IMR-90 (cell line): ENCODE measurements at regions not wholly inside any gene's neighbourhood (a gene's known extent, or its start where the extent isn't known, plus 50 kb on each side); places are given as distances from the start of the nearest gene placed in this dataset.

Experiments used
- ATAC-seq: fragments of 200-7000 bp; cut with Tn5 transposase; 2 replicates; pipeline ENCODE4 v1.9.1; 2020; ENCODE audit warnings: low read depth, mild to moderate bottlenecking, moderate library complexity
- BruUV-seq: library from RNA; stranded (reverse); fragments of 400-500 nt; replicated peaks from 2 replicates; lab custom pipeline; 2021; lab: Mats Ljungman, UMichigan
- CTCF ChIA-PET: fragments of 300-600 bp; formaldehyde crosslinking; extraction: SDS; loops from one replicate; lab custom pipeline; 2021; ENCODE audit warnings: antibody characterized with exemption; lab: Yijun Ruan, JAX
- POLR2A ChIA-PET: fragments of 300-600 bp; sonication (Branson Sonifier 250); formaldehyde crosslinking; loops from one replicate; lab custom pipeline; 2022; ENCODE audit warnings: antibody characterized with exemption; ENCODE audit not compliant: unreplicated experiment; lab: Charles Lee
- DNase-seq: peaks from one replicate; pipeline ENCODE4 v3.0.0; 2013
- H2AFZ ChIP-seq: replicated peaks from 2 replicates; pipeline ENCODE3; 2013; ENCODE audit warnings: low read length, mild to moderate bottlenecking; ENCODE audit not compliant: poor library complexity
- H2AK5ac ChIP-seq: 2 replicates; pipeline ENCODE4 v1.6.1; 2013; ENCODE audit warnings: low read depth, low read length, inconsistent platforms
- H2AK9ac ChIP-seq: replicated peaks from 2 replicates; pipeline ENCODE3; 2013; ENCODE audit warnings: mild to moderate bottlenecking, low read depth, low read length, moderate library complexity; ENCODE audit not compliant: poor library complexity
- H2BK120ac ChIP-seq: 2 replicates; pipeline ENCODE4 v1.6.1; 2013; ENCODE audit warnings: low read depth, low read length, inconsistent platforms
- H2BK15ac ChIP-seq: 3 replicates; pipeline ENCODE4 v1.6.1; 2013; ENCODE audit warnings: low read depth, low read length, inconsistent platforms
- H2BK20ac ChIP-seq: 2 replicates; pipeline ENCODE4 v1.6.1; 2013; ENCODE audit warnings: low read depth, mild to moderate bottlenecking, inconsistent platforms, low read length, moderate library complexity
- H2BK5ac ChIP-seq: 2 replicates; pipeline ENCODE4 v1.6.1; 2013; ENCODE audit warnings: mild to moderate bottlenecking, low read depth, low read length, inconsistent platforms; ENCODE audit not compliant: poor library complexity, severe bottlenecking
- H3K14ac ChIP-seq: replicated peaks from 2 replicates; pipeline ENCODE4 v1.6.1; 2013; ENCODE audit warnings: low read depth, low read length, inconsistent platforms
- H3K18ac ChIP-seq: 2 replicates; pipeline ENCODE4 v1.6.1; 2013; ENCODE audit warnings: low read depth, low read length, control low read depth
- H3K23ac ChIP-seq: 2 replicates; pipeline ENCODE4 v1.6.1; 2013; ENCODE audit warnings: low read depth, low read length, inconsistent platforms
- H3K27ac ChIP-seq: 2 replicates; pipeline ENCODE4 v1.5.1; 2013; ENCODE audit warnings: mild to moderate bottlenecking, control low read depth, low read length; ENCODE audit not compliant: insufficient read depth
- H3K27me3 ChIP-seq: 2 replicates; pipeline ENCODE4 v1.6.1; 2013; ENCODE audit warnings: low read length; ENCODE audit not compliant: control insufficient read depth, insufficient read depth
- H3K36me3 ChIP-seq: 2 replicates; pipeline ENCODE4 v1.6.1; 2013; ENCODE audit warnings: low read length, mixed read lengths; ENCODE audit not compliant: control insufficient read depth, insufficient read depth
- H3K4ac ChIP-seq: 2 replicates; pipeline ENCODE4 v1.6.1; 2013; ENCODE audit warnings: low read depth, low read length, inconsistent platforms
- H3K4me1 ChIP-seq: 2 replicates; pipeline ENCODE4 v1.6.1; 2013; ENCODE audit warnings: low read length, mixed read lengths; ENCODE audit not compliant: control insufficient read depth, insufficient read depth
- H3K4me2 ChIP-seq: 2 replicates; pipeline ENCODE4 v1.6.1; 2013; ENCODE audit warnings: low read depth, mild to moderate bottlenecking, control low read depth, low read length, moderate library complexity
- H3K4me3 ChIP-seq: 2 replicates; pipeline ENCODE4 v1.5.1; 2013; ENCODE audit warnings: low read depth, mild to moderate bottlenecking, control low read depth, low read length, moderate library complexity; ENCODE audit not compliant: insufficient read depth
- H3K56ac ChIP-seq: 2 replicates; pipeline ENCODE4 v1.6.1; 2013; ENCODE audit warnings: low read length, inconsistent platforms; ENCODE audit not compliant: insufficient read depth; ENCODE audit errors: extremely low read depth
- H3K79me1 ChIP-seq, 2 experiments: 2 replicates each; pipeline ENCODE4 v1.6.1; 2013; ENCODE audit warnings: low read length in 2 of 2, inconsistent platforms in 1 of 2, low read depth in 1 of 2
- H3K9ac ChIP-seq: 2 replicates; pipeline ENCODE4 v1.6.1; 2013; ENCODE audit warnings: low read depth, low read length, control low read depth
- H3K9me1 ChIP-seq: 2 replicates; pipeline ENCODE4 v1.6.1; 2013; ENCODE audit warnings: low read length, inconsistent platforms; ENCODE audit not compliant: insufficient read depth
- H3K9me3 ChIP-seq: 2 replicates; pipeline ENCODE4 v1.6.1; 2013; ENCODE audit warnings: low read length; ENCODE audit not compliant: control insufficient read depth, insufficient read depth
- H4K20me1 ChIP-seq: 2 replicates; pipeline ENCODE4 v1.6.1; 2013; ENCODE audit warnings: low read length, inconsistent platforms; ENCODE audit not compliant: insufficient read depth
- H4K5ac ChIP-seq: 2 replicates; pipeline ENCODE4 v1.6.1; 2013; ENCODE audit warnings: mild to moderate bottlenecking, low read depth, low read length, control low read depth
- H4K8ac ChIP-seq, 2 experiments: 2 replicates each; pipeline ENCODE4 v1.6.1; 2013; ENCODE audit warnings: low read depth in 2 of 2, low read length in 2 of 2, control low read depth in 1 of 2, inconsistent platforms in 1 of 2
- H4K91ac ChIP-seq: 2 replicates; pipeline ENCODE4 v1.6.1; 2013; ENCODE audit warnings: low read depth, low read length, inconsistent platforms; ENCODE audit not compliant: insufficient read depth
- CEBPB ChIP-seq: IDR thresholded peaks from 2 replicates; pipeline ENCODE4 v1.6.1; 2012; ENCODE audit warnings: low read depth, low read length, improper control_type of control experiment
- MAFK ChIP-seq: IDR thresholded peaks from 2 replicates; pipeline ENCODE4 v1.6.1; 2012; ENCODE audit warnings: low read depth, low read length, improper control_type of control experiment
- WGBS, 2 experiments: methylation state at CpG; one replicate each; pipeline versions ENCODE4 v1.1.5 to v1.1.7; 2013; ENCODE audit warnings: missing lambda C conversion rate in 2 of 2; ENCODE audit not compliant: insufficient read length in 1 of 2; ENCODE audit errors: extremely low coverage in 2 of 2; 5-methylcytosine and 5-hydroxymethylcytosine counted together
- dilution Hi-C: fragments of 300-500 bp; cut with HindIII; formaldehyde crosslinking; loops from one replicate; pipeline ENCODE4 v1.14.3; 2018; ENCODE audit warnings: low sequenced_read_pairs; ENCODE audit not compliant: unreplicated experiment
- in situ Hi-C: fragments of 300-500 bp; cut with MboI; formaldehyde crosslinking; loops from 3 replicates; pipeline ENCODE4 v1.14.3; 2019; ENCODE audit warnings: low sequenced_read_pairs, inconsistent platforms, mixed read lengths
- intact Hi-C: fragments of 100-400 bp; cut with micrococcal nuclease; formaldehyde crosslinking; loops from 2 replicates; pipeline ENCODE4 v1.10.0; 2022

- H3K18ac ChIP-seq, result no peak overlapping the region
- H2AK5ac ChIP-seq, result no peak overlapping the region
- H4K20me1 ChIP-seq, result no peaks in the 10 kb centered on the region
- H4K91ac ChIP-seq, result no peak overlapping the region
- H4K8ac ChIP-seq, result no peak overlapping the region
- no peak overlapping the region for H2AK9ac ChIP-seq
- POLR2A ChIA-PET, result no interaction called here
- no peak overlapping the region for H3K14ac ChIP-seq
- intact Hi-C loops, result no loop called here
- no peak overlapping the region for H4K5ac ChIP-seq
- H3K4me3 ChIP-seq, result no peak overlapping the region
- H3K36me3 ChIP-seq, result no peaks in the 10 kb centered on the region
- H3K9ac ChIP-seq, result no peak overlapping the region
- BruUV-seq, result no TSS peak
- no peaks in the 10 kb centered on the region for H3K79me1 ChIP-seq
- no peak overlapping the region for H2BK5ac ChIP-seq
- no peak overlapping the region for H3K4me2 ChIP-seq
- no CpG with 5 or more reads among the region's 2 CpGs for WGBS, 2 experiments
- no peak overlapping the region for H2AFZ ChIP-seq
- DNase-seq, result no peak
- CTCF ChIA-PET, result interaction anchor here (0.6 kb wide), 1 partner anchor 36 kb away, joined by 3 read pairs; no protein-coding TSS in a partner anchor
- H3K27me3 ChIP-seq, result no peaks in the 10 kb centered on the region
- no peaks in the 10 kb centered on the region for H3K9me3 ChIP-seq
- no peak overlapping the region for H2BK120ac ChIP-seq
- H3K23ac ChIP-seq, result no peak overlapping the region
- H3K4ac ChIP-seq, result no peak overlapping the region
- dilution Hi-C loops, result no loop called here
- in situ Hi-C loops, result no loop called here
- no peak for ATAC-seq
- no peak overlapping the region for H3K56ac ChIP-seq
- H3K4me1 ChIP-seq, result peaks cover 12% of the 10 kb centered on the region
- no peak overlapping the region for H3K27ac ChIP-seq
- no peak overlapping the region for H2BK20ac ChIP-seq
- H2BK15ac ChIP-seq, result no peak overlapping the region
- TF ChIP-seq MAFK, result peak; percentile 92
- no peak for TF ChIP-seq CEBPB
- H3K9me1 ChIP-seq, result peaks cover 1% of the 10 kb centered on the region; the same call in 1 of the 2 replicates
Measured at GRCh38 chr1:229213797-229214196, 57.1 kb upstream of the RAB4A start.
